ENCODE measurements at regions not wholly inside any gene's neighbourhood (a gene's known extent, or its start where the extent isn't known, plus 50 kb on each side); places are given as distances from the start of the nearest gene placed in this dataset.

DNA sequence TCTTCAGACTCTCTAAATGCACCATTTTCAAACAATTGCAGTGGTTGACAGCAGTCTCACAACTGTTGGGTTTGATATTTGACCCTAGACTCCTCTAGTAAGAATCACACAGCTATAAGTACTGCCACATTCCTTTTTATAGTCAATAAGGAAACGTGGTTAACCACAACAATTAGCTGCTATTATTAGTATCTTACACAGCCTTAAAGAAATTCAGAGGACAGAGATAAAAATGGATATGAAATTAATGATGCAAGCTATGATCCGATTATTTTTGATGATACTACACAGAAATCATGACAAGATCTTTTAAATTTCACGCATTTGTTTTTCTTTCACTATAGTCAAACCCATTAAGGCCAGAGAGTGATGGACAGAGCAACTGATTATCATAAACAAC lies 288.6 kb upstream of the C9orf72 start:
- no peak overlapping the region for H2AFZ ChIP-seq (ENCODE audit: low read depth, low read length)
- no peak overlapping the region for H3K9ac ChIP-seq (replicated peaks; ENCODE audit: extremely low read depth, insufficient read depth, low read length)
- CTCF ChIA-PET: no interaction called here
- DNase-seq (ENCODE audit: low read depth, low spot score) (no peak), FAIRE-seq (no peak)
- H3K9me3 ChIP-seq (replicated peaks; ENCODE audit: control insufficient read depth, insufficient read depth, low read length): no peaks in the 10 kb centered on the region
- no TSS peak for BruUV-seq (replicated peaks)
- H3K4me3 ChIP-seq (replicated peaks in 1 of 3; ENCODE audit: insufficient read depth in 1 of 3, low read depth in 1 of 3, low read length in 3 of 3): no peak overlapping the region
- no peaks in the 10 kb centered on the region for H3K27me3 ChIP-seq (ENCODE audit: control insufficient read depth in 2 of 2, insufficient read depth in 2 of 2, low read length in 2 of 2)
- TF ChIP-seq MAX (IDR thresholded peaks at IDR 0.05; ENCODE audit: insufficient read depth, insufficient read length): no peak
- no peak for TF ChIP-seq EZH2 (IDR thresholded peaks at IDR 0.05; ENCODE audit: borderline replicate concordance, low read depth, low read length, severe bottlenecking)
- TF ChIP-seq CTCF (IDR thresholded peaks at IDR 0.05; ENCODE audit: extremely low read depth in 1 of 2, insufficient read depth in 1 of 2, low read depth in 1 of 2, low read length in 2 of 2): no peak
- TF ChIP-seq POLR2A (IDR thresholded peaks at IDR 0.05; ENCODE audit: low read depth, low read length): no peak
- TF ChIP-seq JUN (IDR thresholded peaks at IDR 0.05; ENCODE audit: borderline replicate concordance, insufficient read depth, insufficient read length, low read depth): no peak
- TF ChIP-seq MYC (IDR thresholded peaks at IDR 0.05; ENCODE audit: low read depth, low read length): no peak
- no peak for TF ChIP-seq POLR2AphosphoS5 (IDR thresholded peaks at IDR 0.05; ENCODE audit: insufficient read depth, low read depth, low read length)
- no peak for TF ChIP-seq GATA2 (IDR thresholded peaks at IDR 0.05; ENCODE audit: insufficient read depth, insufficient read length, low read depth, low read length)
- no peak for TF ChIP-seq FOS (IDR thresholded peaks at IDR 0.05; ENCODE audit: borderline replicate concordance, insufficient read depth, low read length)
- no peaks in the 10 kb centered on the region for H3K36me3 ChIP-seq (ENCODE audit: control insufficient read depth in 2 of 2, extremely low read depth in 1 of 2, insufficient read depth in 2 of 2, low read length in 2 of 2)
- dilution Hi-C loops (cut with MboI; ENCODE audit: extremely low pct_ligation_motif_present, low sequenced_read_pairs) (no loop called here), intact Hi-C loops (cut with micrococcal nuclease) (no loop called here)
- H3K79me2 ChIP-seq (ENCODE audit: control insufficient read depth, insufficient read depth, low read length): no peaks in the 10 kb centered on the region
- no peak overlapping the region for H3K4me2 ChIP-seq (ENCODE audit: insufficient read depth, low read length)
- H3K9me1 ChIP-seq (replicated peaks; ENCODE audit: control insufficient read depth, extremely low read depth, insufficient read depth, low read length): no peaks in the 10 kb centered on the region
- H3K4me1 ChIP-seq (ENCODE audit: control insufficient read depth, extremely low read depth, insufficient read depth, low read length): no peaks in the 10 kb centered on the region
- POLR2A ChIA-PET: no interaction called here
- H4K20me1 ChIP-seq (replicated peaks; ENCODE audit: control insufficient read depth, extremely low read depth, insufficient read depth, low read length): no peaks in the 10 kb centered on the region
- H3K27ac ChIP-seq (ENCODE audit: insufficient read depth, low read depth, low read length): no peak overlapping the region
